DOHH2 (cell line): ENCODE measurements at regions not wholly inside any gene's neighbourhood (a gene's known extent, or its start where the extent isn't known, plus 50 kb on each side); places are given as distances from the start of the nearest gene placed in this dataset.

ENCODE experiments used
- H3F3A ChIP-seq: fragments of 200-600 bp; sonication (generic), shearing (Covaris generic); 2 replicates; pipeline ENCODE4 v1.6.0; 2016; ENCODE audit warnings: antibody characterized with exemption, mild to moderate bottlenecking; ENCODE audit not compliant: control insufficient read depth, insufficient read depth
- H3K27ac ChIP-seq: fragments of 200-600 bp; sonication (generic); 2 replicates; pipeline ENCODE4 v1.5.1; 2014; ENCODE audit warnings: low read depth, mild to moderate bottlenecking, low read length, moderate library complexity
- H3K27me3 ChIP-seq: fragments of 200-600 bp; sonication (generic); 2 replicates; pipeline ENCODE4 v1.6.1; 2014; ENCODE audit warnings: mild to moderate bottlenecking, low read length, mixed read lengths; ENCODE audit not compliant: control insufficient read depth
- H3K36me3 ChIP-seq: fragments of 200-600 bp; sonication (generic); 2 replicates; pipeline ENCODE4 v1.6.1; 2014; ENCODE audit warnings: mild to moderate bottlenecking, low read length, moderate library complexity, mixed read lengths; ENCODE audit not compliant: control insufficient read depth
- H3K4me1 ChIP-seq: fragments of 200-600 bp; sonication (generic); 2 replicates; pipeline ENCODE4 v1.6.1; 2014; ENCODE audit warnings: mild to moderate bottlenecking, low read length, mixed read lengths; ENCODE audit not compliant: control insufficient read depth
- H3K4me2 ChIP-seq: fragments of 200-600 bp; sonication (generic); 2 replicates; pipeline ENCODE4 v1.6.0; 2014; ENCODE audit warnings: mild to moderate bottlenecking, low read length, moderate library complexity
- H3K4me3 ChIP-seq: fragments of 200-600 bp; sonication (generic); 2 replicates; pipeline ENCODE4 v1.5.1; 2014; ENCODE audit warnings: mild to moderate bottlenecking, low read length, mixed read lengths
- H3K79me2 ChIP-seq: fragments of 200-600 bp; sonication (generic); 2 replicates; pipeline ENCODE4 v1.6.1; 2014; ENCODE audit warnings: mild to moderate bottlenecking, low read length, mixed read lengths; ENCODE audit not compliant: control insufficient read depth
- H3K9me2 ChIP-seq: fragments of 200-600 bp; sonication (generic); replicated peaks from 2 replicates; pipeline ENCODE4 v1.6.1; 2014; ENCODE audit warnings: mild to moderate bottlenecking, low read length, mixed read lengths; ENCODE audit not compliant: control insufficient read depth
- H3K9me3 ChIP-seq: fragments of 200-600 bp; sonication (generic); 2 replicates; pipeline ENCODE4 v1.6.1; 2014; ENCODE audit warnings: antibody characterized with exemption, low read length, mixed read lengths; ENCODE audit not compliant: control insufficient read depth, insufficient read depth
- H4K20me1 ChIP-seq: fragments of 200-600 bp; sonication (generic); 2 replicates; pipeline ENCODE4 v1.6.0; 2014; ENCODE audit warnings: low read depth, mild to moderate bottlenecking, antibody characterized with exemption, low read length, moderate library complexity; ENCODE audit not compliant: control insufficient read depth, insufficient read depth
- CTCF ChIP-seq: fragments of 200-600 bp; sonication (generic); IDR thresholded peaks from one replicate; pipeline ENCODE4 v1.5.1; 2014; ENCODE audit warnings: antibody characterized with exemption, mild to moderate bottlenecking, low read depth, low read length; ENCODE audit not compliant: poor library complexity, severe bottlenecking
- EZH2phosphoT487 ChIP-seq: fragments of 200-600 bp; sonication (generic); IDR thresholded peaks from 2 replicates; pipeline ENCODE4 v1.6.1; 2017; ENCODE audit warnings: borderline replicate concordance, mild to moderate bottlenecking, antibody characterized with exemption, low read length, moderate library complexity, mixed read lengths

GRCh38 chr5:63655043-63655442 is 307.2 kb downstream of the HTR1A start:
- H3K27me3 ChIP-seq = no peaks in the 10 kb centered on the region
- no peak overlapping the region for H3K27ac ChIP-seq
- no peaks in the 10 kb centered on the region for H3K79me2 ChIP-seq
- H3K4me1 ChIP-seq = no peaks in the 10 kb centered on the region
- no peaks in the 10 kb centered on the region for H3K9me2 ChIP-seq
- H3F3A ChIP-seq = no peaks in the 10 kb centered on the region
- no peaks in the 10 kb centered on the region for H3K9me3 ChIP-seq
- TF ChIP-seq EZH2phosphoT487 = no peak
- TF ChIP-seq CTCF = no peak
- no peaks in the 10 kb centered on the region for H4K20me1 ChIP-seq
- H3K4me2 ChIP-seq = no peak overlapping the region
- no peak overlapping the region for H3K4me3 ChIP-seq
- H3K36me3 ChIP-seq = no peaks in the 10 kb centered on the region

DNA sequence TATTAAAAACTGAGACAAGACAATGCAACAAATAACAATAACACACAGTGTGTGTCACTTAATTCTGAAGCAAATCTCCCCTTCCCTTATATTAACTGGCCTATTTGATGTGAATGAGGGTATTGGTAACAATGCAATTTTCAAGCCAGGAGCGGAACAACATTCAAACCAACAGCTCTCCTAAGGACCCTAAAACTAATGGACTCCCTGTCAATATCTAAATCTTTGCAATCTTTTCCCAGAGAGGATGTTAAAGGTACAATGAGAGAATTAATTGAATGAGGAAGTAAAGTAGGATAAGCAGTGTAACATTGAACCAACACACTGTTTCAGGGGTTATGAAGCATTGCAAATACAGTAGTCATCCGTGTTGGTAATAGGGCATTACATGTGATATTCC is 311.7 kb downstream of the HTR1A start:
- no peaks in the 10 kb centered on the region for H3K36me3 ChIP-seq
- H3K4me1 ChIP-seq = no peaks in the 10 kb centered on the region
- 0 out of 2 replicates have a peak, but pooled peaks cover 3% of the 10 kb centered on the region for H3K9me3 ChIP-seq
- no peak overlapping the region for H3K4me2 ChIP-seq
- H3K27me3 ChIP-seq = no peaks in the 10 kb centered on the region
- no peaks in the 10 kb centered on the region for H3F3A ChIP-seq
- no peaks in the 10 kb centered on the region for H4K20me1 ChIP-seq
- TF ChIP-seq CTCF (no peak), EZH2phosphoT487 (no peak)
- no peaks in the 10 kb centered on the region for H3K79me2 ChIP-seq
- H3K4me3 ChIP-seq = no peak overlapping the region
- H3K9me2 ChIP-seq = no peaks in the 10 kb centered on the region
- H3K27ac ChIP-seq = no peak overlapping the region

GRCh38 chr5:63648376-63648775 is 313.9 kb downstream of the HTR1A start:
- TF ChIP-seq EZH2phosphoT487 (no peak), CTCF (no peak)
- no peaks in the 10 kb centered on the region for H4K20me1 ChIP-seq
- no peaks in the 10 kb centered on the region for H3F3A ChIP-seq
- no peaks in the 10 kb centered on the region for H3K9me2 ChIP-seq
- H3K9me3 ChIP-seq = 0 out of 2 replicates have a peak, but pooled peaks cover 3% of the 10 kb centered on the region
- no peak overlapping the region for H3K4me2 ChIP-seq
- H3K27ac ChIP-seq = no peak overlapping the region
- H3K36me3 ChIP-seq = no peaks in the 10 kb centered on the region
- H3K79me2 ChIP-seq = no peaks in the 10 kb centered on the region
- no peak overlapping the region for H3K4me3 ChIP-seq
- H3K4me1 ChIP-seq = no peaks in the 10 kb centered on the region
- H3K27me3 ChIP-seq = no peaks in the 10 kb centered on the region
